ENCODE measurements at regions not wholly inside any gene's neighbourhood (a gene's known extent, or its start where the extent isn't known, plus 50 kb on each side); places are given as distances from the start of the nearest gene placed in this dataset.

GRCh38 chr1:177567393-177567792 is 396.6 kb downstream of the BRINP2 start:
- Mint-ChIP-seq H3K27me3 (ENCODE audit: unreplicated experiment) (no peaks in the 10 kb centered on the region), H3K4me1 (ENCODE audit: unreplicated experiment) (no peaks in the 10 kb centered on the region), H3K4me3 (ENCODE audit: unreplicated experiment) (no peak overlapping the region), H3K9me3 (ENCODE audit: unreplicated experiment) (peaks cover 3% of the 10 kb centered on the region), H3K36me3 (ENCODE audit: unreplicated experiment) (no peaks in the 10 kb centered on the region), H3K27ac (ENCODE audit: unreplicated experiment) (no peak overlapping the region)
- TF ChIP-seq CTCF (IDR thresholded peaks at IDR 0.05) = no peak
- DNase-seq (ENCODE audit: extremely low spot score, unreplicated experiment) = no peak

- Mint-ChIP-seq H3K36me3 (ENCODE audit: unreplicated experiment) (no peaks in the 10 kb centered on the region), H3K9me3 (ENCODE audit: unreplicated experiment) (peaks cover 3% of the 10 kb centered on the region), H3K27me3 (ENCODE audit: unreplicated experiment) (no peaks in the 10 kb centered on the region), H3K27ac (ENCODE audit: unreplicated experiment) (no peak overlapping the region), H3K4me1 (ENCODE audit: unreplicated experiment) (no peaks in the 10 kb centered on the region), H3K4me3 (ENCODE audit: unreplicated experiment) (no peak overlapping the region)
- DNase-seq (ENCODE audit: extremely low spot score, unreplicated experiment) = no peak
- no peak for TF ChIP-seq CTCF (IDR thresholded peaks at IDR 0.05)
Measured at GRCh38 chr1:177566495-177566894, 395.7 kb downstream of the BRINP2 start.

- H3K27ac Mint-ChIP-seq (ENCODE audit: unreplicated experiment) = no peak overlapping the region
- H3K4me3 Mint-ChIP-seq (ENCODE audit: unreplicated experiment) = no peak overlapping the region
- H3K36me3 Mint-ChIP-seq (ENCODE audit: unreplicated experiment) = no peaks in the 10 kb centered on the region
- no peak for TF ChIP-seq CTCF (IDR thresholded peaks at IDR 0.05)
- peaks cover 25% of the 10 kb centered on the region for H3K9me3 Mint-ChIP-seq (ENCODE audit: unreplicated experiment)
- H3K27me3 Mint-ChIP-seq (ENCODE audit: unreplicated experiment) = no peaks in the 10 kb centered on the region
- H3K4me1 Mint-ChIP-seq (ENCODE audit: unreplicated experiment) = no peaks in the 10 kb centered on the region
- no peak for DNase-seq (ENCODE audit: extremely low spot score, unreplicated experiment)
Measured at GRCh38 chr1:177561436-177561835, 390.7 kb downstream of the BRINP2 start.

- peaks cover 36% of the 10 kb centered on the region for H3K9me3 Mint-ChIP-seq (ENCODE audit: unreplicated experiment)
- no peaks in the 10 kb centered on the region for H3K27me3 Mint-ChIP-seq (ENCODE audit: unreplicated experiment)
- H3K36me3 Mint-ChIP-seq (ENCODE audit: unreplicated experiment) = no peaks in the 10 kb centered on the region
- no peak for TF ChIP-seq CTCF (IDR thresholded peaks at IDR 0.05)
- no peaks in the 10 kb centered on the region for H3K4me1 Mint-ChIP-seq (ENCODE audit: unreplicated experiment)
- H3K27ac Mint-ChIP-seq (ENCODE audit: unreplicated experiment) = no peak overlapping the region
- H3K4me3 Mint-ChIP-seq (ENCODE audit: unreplicated experiment) = no peak overlapping the region
- DNase-seq (ENCODE audit: extremely low spot score, unreplicated experiment) = no peak
Measured at GRCh38 chr1:177558372-177558771, 387.6 kb downstream of the BRINP2 start.

GRCh38 chr1:177556163-177556562 is 385.4 kb downstream of the BRINP2 start:
- H3K36me3 Mint-ChIP-seq (ENCODE audit: unreplicated experiment) = no peaks in the 10 kb centered on the region
- DNase-seq (ENCODE audit: extremely low spot score, unreplicated experiment) = no peak
- H3K4me1 Mint-ChIP-seq (ENCODE audit: unreplicated experiment) = no peaks in the 10 kb centered on the region
- H3K27ac Mint-ChIP-seq (ENCODE audit: unreplicated experiment) = no peak overlapping the region
- no peak overlapping the region for H3K4me3 Mint-ChIP-seq (ENCODE audit: unreplicated experiment)
- H3K27me3 Mint-ChIP-seq (ENCODE audit: unreplicated experiment) = no peaks in the 10 kb centered on the region
- H3K9me3 Mint-ChIP-seq (ENCODE audit: unreplicated experiment) = peaks cover 37% of the 10 kb centered on the region
- TF ChIP-seq CTCF (IDR thresholded peaks at IDR 0.05) = no peak

Data from osteocyte (in vitro differentiated cells).